ENCODE measurements at regions not wholly inside any gene's neighbourhood (a gene's known extent, or its start where the extent isn't known, plus 50 kb on each side); places are given as distances from the start of the nearest gene placed in this dataset.
A peak's percentile ranks its signal among the peaks of the same experiment; 100 is the strongest.

DNA sequence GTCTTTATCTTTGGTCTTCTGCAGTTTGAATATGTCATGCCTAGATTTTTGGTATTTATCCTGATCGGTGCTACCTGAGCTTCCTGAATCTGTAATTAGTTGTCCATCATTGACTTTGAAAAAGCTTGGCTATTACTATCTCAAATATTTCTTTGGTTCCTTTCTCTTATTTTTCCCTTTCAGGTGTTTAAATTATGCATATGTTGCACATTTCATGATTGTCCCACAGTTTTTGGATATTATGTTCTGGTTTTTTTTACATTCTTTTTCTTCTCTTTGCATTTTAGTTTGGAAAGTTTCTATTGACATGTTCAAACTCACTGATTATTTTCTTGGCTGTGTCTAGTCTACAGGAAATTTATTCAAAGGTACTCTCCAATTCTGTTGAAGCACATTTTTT is 840.3 kb upstream of the LRRC4C start:
- Histone ChIP-seq H3K9me3 (ENCODE audit: low read depth) (no peaks in the 10 kb centered on the region), H3K36me3 (no peaks in the 10 kb centered on the region), H3K27ac (no peak overlapping the region), H3K4me1 (ENCODE audit: low read depth) (no peaks in the 10 kb centered on the region), H3K4me3 (no peak overlapping the region), H3K27me3 (no peaks in the 10 kb centered on the region)
- no peak for DNase-seq (ENCODE audit: low read depth in 1 of 2, low spot score in 1 of 2)
- TF ChIP-seq, protein P1, sequence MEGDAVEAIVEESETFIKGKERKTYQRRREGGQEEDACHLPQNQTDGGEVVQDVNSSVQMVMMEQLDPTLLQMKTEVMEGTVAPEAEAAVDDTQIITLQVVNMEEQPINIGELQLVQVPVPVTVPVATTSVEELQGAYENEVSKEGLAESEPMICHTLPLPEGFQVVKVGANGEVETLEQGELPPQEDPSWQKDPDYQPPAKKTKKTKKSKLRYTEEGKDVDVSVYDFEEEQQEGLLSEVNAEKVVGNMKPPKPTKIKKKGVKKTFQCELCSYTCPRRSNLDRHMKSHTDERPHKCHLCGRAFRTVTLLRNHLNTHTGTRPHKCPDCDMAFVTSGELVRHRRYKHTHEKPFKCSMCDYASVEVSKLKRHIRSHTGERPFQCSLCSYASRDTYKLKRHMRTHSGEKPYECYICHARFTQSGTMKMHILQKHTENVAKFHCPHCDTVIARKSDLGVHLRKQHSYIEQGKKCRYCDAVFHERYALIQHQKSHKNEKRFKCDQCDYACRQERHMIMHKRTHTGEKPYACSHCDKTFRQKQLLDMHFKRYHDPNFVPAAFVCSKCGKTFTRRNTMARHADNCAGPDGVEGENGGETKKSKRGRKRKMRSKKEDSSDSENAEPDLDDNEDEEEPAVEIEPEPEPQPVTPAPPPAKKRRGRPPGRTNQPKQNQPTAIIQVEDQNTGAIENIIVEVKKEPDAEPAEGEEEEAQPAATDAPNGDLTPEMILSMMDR (IDR thresholded peaks at IDR 0.05; ENCODE audit: low read depth, low read length): no peak

DNA sequence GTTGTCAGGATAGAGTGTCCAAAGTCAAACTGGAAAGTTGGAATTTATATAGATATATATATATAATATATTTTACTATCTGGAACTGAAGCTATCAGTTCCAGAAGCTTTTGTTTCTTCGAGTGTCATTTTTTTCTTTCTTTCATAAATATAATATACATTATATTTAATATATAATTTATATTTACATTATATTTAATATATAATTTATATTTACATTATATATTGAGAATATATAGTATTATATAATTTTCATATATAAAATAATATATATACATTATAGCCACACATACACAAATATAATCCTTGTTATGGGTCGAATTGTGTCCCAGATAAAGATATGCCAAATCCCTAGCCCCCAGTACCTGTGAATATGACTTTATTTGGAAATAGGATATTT is 842.3 kb upstream of the LRRC4C start:
- Histone ChIP-seq H3K9me3 (ENCODE audit: low read depth) (no peaks in the 10 kb centered on the region), H3K4me1 (ENCODE audit: low read depth) (no peaks in the 10 kb centered on the region), H3K4me3 (no peak overlapping the region), H3K27me3 (no peaks in the 10 kb centered on the region), H3K27ac (no peak overlapping the region), H3K36me3 (no peaks in the 10 kb centered on the region)
- TF ChIP-seq, protein P1 (IDR thresholded peaks at IDR 0.05; ENCODE audit: low read depth, low read length): no peak
- no peak for DNase-seq (ENCODE audit: low read depth in 1 of 2, low spot score in 1 of 2)

DNA sequence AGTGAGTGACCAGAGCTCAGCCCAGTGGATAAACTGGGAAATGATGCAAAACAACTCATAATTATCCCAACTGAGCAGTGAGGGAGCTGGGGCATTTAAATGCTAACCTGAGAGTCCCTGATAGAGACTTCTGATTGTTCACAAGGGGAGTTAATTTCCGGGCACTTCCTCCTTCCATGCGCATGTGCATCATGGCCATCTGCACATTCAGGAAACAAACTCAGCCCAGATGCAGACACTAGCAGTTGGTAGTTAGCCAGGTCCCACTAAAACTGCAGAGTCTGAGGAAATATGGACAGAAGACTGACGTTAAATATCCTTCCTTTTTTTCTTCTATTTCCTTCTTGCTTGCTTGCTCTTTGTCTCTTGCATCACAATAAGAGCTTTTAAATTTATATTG is 852.1 kb upstream of the LRRC4C start:
- DNase-seq (ENCODE audit: low read depth in 1 of 2, low spot score in 1 of 2): peak in 1 of 2 donors; percentile 32
- H3K27ac ChIP-seq: no peak overlapping the region
- TF ChIP-seq, protein P1 (IDR thresholded peaks at IDR 0.05; ENCODE audit: low read depth, low read length): no peak
- H3K9me3 ChIP-seq (ENCODE audit: low read depth): no peaks in the 10 kb centered on the region
- H3K4me1 ChIP-seq (ENCODE audit: low read depth): no peaks in the 10 kb centered on the region
- no peak overlapping the region for H3K4me3 ChIP-seq
- H3K36me3 ChIP-seq: no peaks in the 10 kb centered on the region
- no peaks in the 10 kb centered on the region for H3K27me3 ChIP-seq

DNA sequence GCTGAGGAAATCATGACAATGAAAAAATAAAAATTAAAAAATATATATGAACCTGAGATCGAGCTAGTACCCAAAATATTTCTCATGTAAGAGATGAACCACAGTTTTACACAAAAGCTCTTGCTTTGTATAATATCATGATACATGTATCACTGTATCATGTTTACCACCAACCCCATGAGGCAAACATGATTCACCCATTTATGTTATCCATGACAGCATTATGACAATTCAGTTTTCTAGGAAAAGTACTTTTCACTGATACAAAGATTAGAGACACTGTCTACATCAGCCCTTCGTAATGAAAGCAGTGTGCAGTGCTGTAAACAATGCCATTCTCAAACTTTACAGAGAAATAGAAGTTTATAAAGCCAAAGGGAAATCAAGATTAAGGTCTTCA is 852.5 kb upstream of the LRRC4C start:
- Histone ChIP-seq H3K9me3 (ENCODE audit: low read depth) (no peaks in the 10 kb centered on the region), H3K27ac (no peak overlapping the region), H3K4me3 (no peak overlapping the region), H3K4me1 (ENCODE audit: low read depth) (no peaks in the 10 kb centered on the region), H3K27me3 (no peaks in the 10 kb centered on the region), H3K36me3 (no peaks in the 10 kb centered on the region)
- TF ChIP-seq, protein P1 (IDR thresholded peaks at IDR 0.05; ENCODE audit: low read depth, low read length): no peak
- no peak for DNase-seq (ENCODE audit: low read depth in 1 of 2, low spot score in 1 of 2)

DNA sequence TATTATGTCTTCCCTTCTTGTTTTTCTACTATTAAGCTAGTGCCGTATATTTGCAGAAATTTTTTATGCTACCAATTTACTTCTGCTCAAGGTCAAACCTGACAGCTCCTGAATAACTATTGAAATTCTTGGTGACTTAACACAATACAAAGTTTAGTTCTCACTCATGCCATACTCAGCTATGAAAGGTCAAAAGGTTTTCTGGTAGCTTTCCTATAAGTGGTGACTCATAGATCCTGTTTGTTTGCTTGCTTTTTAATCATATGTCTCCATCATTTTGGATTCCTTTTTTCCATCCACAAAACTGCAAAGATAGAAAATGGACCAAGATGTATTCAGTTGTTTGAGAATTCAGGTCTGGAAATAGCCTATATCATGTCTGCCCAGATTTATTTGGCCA is 855.8 kb upstream of the LRRC4C start:
- Histone ChIP-seq H3K4me3 (no peak overlapping the region), H3K27ac (no peak overlapping the region), H3K27me3 (no peaks in the 10 kb centered on the region), H3K36me3 (no peaks in the 10 kb centered on the region), H3K9me3 (ENCODE audit: low read depth) (no peaks in the 10 kb centered on the region), H3K4me1 (ENCODE audit: low read depth) (peaks cover 4% of the 10 kb centered on the region)
- peak in 1 of 2 donors; percentile 33 for DNase-seq (ENCODE audit: low read depth in 1 of 2, low spot score in 1 of 2)
- TF ChIP-seq, protein P1 (IDR thresholded peaks at IDR 0.05; ENCODE audit: low read depth, low read length): no peak

DNA sequence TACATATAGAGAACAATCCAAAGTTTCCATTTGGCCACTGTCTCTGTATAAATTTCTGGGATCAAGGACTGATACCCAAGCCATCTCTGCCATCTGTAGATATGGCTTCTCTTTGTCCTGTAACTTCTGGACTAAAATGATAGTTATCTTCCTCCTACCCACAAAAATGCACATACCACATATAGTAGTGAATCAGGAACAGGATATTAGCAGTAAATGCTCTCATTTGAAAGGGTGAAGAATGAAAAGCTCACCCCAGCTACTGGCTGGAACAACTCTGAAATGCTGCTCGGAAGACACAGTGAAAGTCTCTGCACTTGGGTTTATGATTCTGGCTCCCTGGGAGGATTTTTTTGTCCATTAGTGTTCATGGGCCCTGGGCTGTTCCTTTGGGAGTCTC is 856.4 kb upstream of the LRRC4C start:
- H3K4me3 ChIP-seq: no peak overlapping the region
- H3K27me3 ChIP-seq: no peaks in the 10 kb centered on the region
- peaks cover 4% of the 10 kb centered on the region for H3K4me1 ChIP-seq (ENCODE audit: low read depth)
- TF ChIP-seq, protein P1 (IDR thresholded peaks at IDR 0.05; ENCODE audit: low read depth, low read length): no peak
- H3K27ac ChIP-seq: no peak overlapping the region
- peak in 1 of 2 donors; percentile 20 for DNase-seq (ENCODE audit: low read depth in 1 of 2, low spot score in 1 of 2)
- H3K36me3 ChIP-seq: no peaks in the 10 kb centered on the region
- no peaks in the 10 kb centered on the region for H3K9me3 ChIP-seq (ENCODE audit: low read depth)

Measured in cardiac muscle cell (in vitro differentiated cells and primary cell).